ENCODE measurements at regions not wholly inside any gene's neighbourhood (a gene's known extent, or its start where the extent isn't known, plus 50 kb on each side); places are given as distances from the start of the nearest gene placed in this dataset.

- no peak for TF ChIP-seq TSHZ2 (CRISPR knock-in tag; IDR thresholded peaks at IDR 0.05)
Observed at GRCh38 chr5:154542581-154542980, 64.6 kb upstream of the HAND1 start (continued).

GRCh38 chr5:154542000-154542399, 64.0 kb upstream of the HAND1 start:
- no peak for ATAC-seq
- no peak for TF ChIP-seq ARNTL (CRISPR knock-in tag; IDR thresholded peaks at IDR 0.05; ENCODE audit: borderline replicate concordance, low read depth)
- TF ChIP-seq OSR1 (CRISPR knock-in tag; IDR thresholded peaks at IDR 0.05): no peak
- TF ChIP-seq GLIS3 (CRISPR knock-in tag; IDR thresholded peaks at IDR 0.05): no peak
- TF ChIP-seq CREB5 (CRISPR knock-in tag; IDR thresholded peaks at IDR 0.05; ENCODE audit: low read depth): no peak
- TF ChIP-seq ZFP3 (CRISPR knock-in tag; IDR thresholded peaks at IDR 0.05): no peak
- TF ChIP-seq CSDC2 (CRISPR knock-in tag; IDR thresholded peaks at IDR 0.05): no peak
- TF ChIP-seq BACH2 (CRISPR knock-in tag; IDR thresholded peaks at IDR 0.05; ENCODE audit: borderline replicate concordance): no peak
- TF ChIP-seq PATZ1 (CRISPR knock-in tag; IDR thresholded peaks at IDR 0.05; ENCODE audit: borderline replicate concordance): no peak
- TF ChIP-seq PPARA (CRISPR knock-in tag; IDR thresholded peaks at IDR 0.05; ENCODE audit: borderline replicate concordance): no peak
- TF ChIP-seq ESRRG (CRISPR knock-in tag; IDR thresholded peaks at IDR 0.05): no peak
- no peak for TF ChIP-seq TOX (CRISPR knock-in tag; IDR thresholded peaks at IDR 0.05; ENCODE audit: borderline replicate concordance)
- no peak for TF ChIP-seq TSHZ2 (CRISPR knock-in tag; IDR thresholded peaks at IDR 0.05)
- TF ChIP-seq ISL1 (CRISPR knock-in tag; IDR thresholded peaks at IDR 0.05): no peak
- TF ChIP-seq RARB (CRISPR knock-in tag; IDR thresholded peaks at IDR 0.05): no peak
- no peak for TF ChIP-seq CSRNP3 (CRISPR knock-in tag; IDR thresholded peaks at IDR 0.05)
- no peak for TF ChIP-seq ZNF565 (CRISPR knock-in tag; conservative IDR thresholded peaks at IDR 0.05; ENCODE audit: low read depth)
- TF ChIP-seq SNAI2 (CRISPR knock-in tag; IDR thresholded peaks at IDR 0.05): no peak

GRCh38 chr5:154541553-154541952, 63.5 kb upstream of the HAND1 start:
- no peak for TF ChIP-seq ZNF70 (CRISPR knock-in tag; IDR thresholded peaks at IDR 0.05)
- TF ChIP-seq ARNTL (CRISPR knock-in tag; IDR thresholded peaks at IDR 0.05; ENCODE audit: borderline replicate concordance, low read depth): no peak
- TF ChIP-seq GLIS3 (CRISPR knock-in tag; IDR thresholded peaks at IDR 0.05): no peak
- TF ChIP-seq ZNF565 (CRISPR knock-in tag; conservative IDR thresholded peaks at IDR 0.05; ENCODE audit: low read depth): no peak
- TF ChIP-seq TSHZ2 (CRISPR knock-in tag; IDR thresholded peaks at IDR 0.05): no peak
- no peak for TF ChIP-seq SNAI2 (CRISPR knock-in tag; IDR thresholded peaks at IDR 0.05)
- TF ChIP-seq TCF4 (CRISPR knock-in tag; IDR thresholded peaks at IDR 0.05; ENCODE audit: borderline replicate concordance): no peak
- TF ChIP-seq CSRNP3 (CRISPR knock-in tag; IDR thresholded peaks at IDR 0.05): no peak
- TF ChIP-seq ISL1 (CRISPR knock-in tag; IDR thresholded peaks at IDR 0.05): no peak
- no peak for TF ChIP-seq BACH2 (CRISPR knock-in tag; IDR thresholded peaks at IDR 0.05; ENCODE audit: borderline replicate concordance)
- TF ChIP-seq OSR1 (CRISPR knock-in tag; IDR thresholded peaks at IDR 0.05): no peak
- no peak for TF ChIP-seq CREB5 (CRISPR knock-in tag; IDR thresholded peaks at IDR 0.05; ENCODE audit: low read depth)
- TF ChIP-seq CSDC2 (CRISPR knock-in tag; IDR thresholded peaks at IDR 0.05): no peak
- no peak for TF ChIP-seq PPARA (CRISPR knock-in tag; IDR thresholded peaks at IDR 0.05; ENCODE audit: borderline replicate concordance)
- TF ChIP-seq ZC3H10 (CRISPR knock-in tag; IDR thresholded peaks at IDR 0.05): no peak
- TF ChIP-seq ZFP3 (CRISPR knock-in tag; IDR thresholded peaks at IDR 0.05): no peak

More at GRCh38 chr5:154541553-154541952, 63.5 kb upstream of the HAND1 start:
- ATAC-seq: peak; percentile 63
